HepG2 (cell line): ENCODE measurements at regions not wholly inside any gene's neighbourhood (a gene's known extent, or its start where the extent isn't known, plus 50 kb on each side); places are given as distances from the start of the nearest gene placed in this dataset.

Experiments
- ATAC-seq: fragments of 200-7000 bp; cut with Tn5 transposase; 3 replicates; pipeline ENCODE4 v1.9.1; 2020; ENCODE audit warnings: mild to moderate bottlenecking, moderate library complexity
- BruUV-seq: library from RNA; stranded (reverse); fragments of 400-500 nt; replicated peaks from 2 replicates; lab custom pipeline; 2021; lab: Mats Ljungman, UMichigan
- CTCF ChIA-PET: fragments of 300-600 bp; formaldehyde crosslinking; extraction: SDS; loops from one replicate; lab custom pipeline; 2021; ENCODE audit warnings: low total read pairs, inconsistent platforms, low intra/inter-chr PET ratio; lab: Yijun Ruan, JAX
- POLR2A ChIA-PET: fragments of 350-600 bp; sonication (Branson Sonifier 250); formaldehyde crosslinking; loops from one replicate; lab custom pipeline; 2020; ENCODE audit warnings: antibody characterized with exemption, inconsistent platforms; lab: Yijun Ruan, JAX
- DNase-seq: peaks from one replicate; pipeline ENCODE4 v3.0.0-alpha.2; 2015; ENCODE audit warnings: low spot score
- FAIRE-seq: peaks from 3 replicates; lab custom pipeline; 2011; peaks lifted over from hg19 to GRCh38; lab: Jason Lieb, UNC
- H2AFZ ChIP-seq: one replicate; pipeline ENCODE4 v1.6.1; 2011; ENCODE audit warnings: low read length, inconsistent platforms
- H3K27ac ChIP-seq: fragments of 300-600 bp; 3 replicates; pipeline ENCODE4 v1.8.0; 2011; ENCODE audit warnings: mixed run types, mild to moderate bottlenecking, mixed read lengths, low read length, inconsistent platforms; ENCODE audit not compliant: insufficient read depth; ENCODE audit errors: extremely low read length
- H3K27me3 ChIP-seq, 2 experiments: fragments of 200-600 bp in 1 of 2; 2 replicates in 1 of 2; 3 replicates in 1 of 2; pipeline versions ENCODE4 v1.6.0 to v1.8.0; 2011; ENCODE audit warnings: low read length in 2 of 2, mild to moderate bottlenecking in 2 of 2, moderate library complexity in 2 of 2, inconsistent platforms in 1 of 2; ENCODE audit not compliant: insufficient read depth in 2 of 2, control insufficient read depth in 1 of 2
- H3K36me3 ChIP-seq, 2 experiments: fragments of 200-600 bp in 1 of 2; replicated peaks in 1 of 2; 2 replicates in 1 of 2; 3 replicates in 1 of 2; pipeline versions ENCODE4 v1.5.1 to v1.8.0; 2011; ENCODE audit warnings: low read length in 2 of 2, inconsistent platforms in 1 of 2; ENCODE audit not compliant: insufficient read depth in 2 of 2, control insufficient read depth in 1 of 2
- H3K4me1 ChIP-seq: 2 replicates; pipeline ENCODE4 v1.5.1; 2012; ENCODE audit warnings: low read length, inconsistent platforms; ENCODE audit not compliant: insufficient read depth
- H3K4me2 ChIP-seq: 2 replicates; pipeline ENCODE4 v1.6.0; 2011; ENCODE audit warnings: low read depth, low read length, inconsistent platforms
- H3K4me3 ChIP-seq, 3 experiments: fragments of 200-600 bp in 1 of 3; sonication (generic), shearing (Covaris generic) in 1 of 3; replicated peaks in 1 of 3; 2 replicates each; pipeline ENCODE4 v1.5.1; 2011 to 2016; ENCODE audit warnings: low read length in 3 of 3, inconsistent platforms in 2 of 3, low read depth in 2 of 3, mild to moderate bottlenecking in 2 of 3, control low read depth in 1 of 3, mixed read lengths in 1 of 3; ENCODE audit not compliant: insufficient read depth in 1 of 3
- H3K79me2 ChIP-seq: one replicate; pipeline ENCODE4 v1.6.1; 2011; ENCODE audit warnings: low read length, inconsistent platforms; ENCODE audit not compliant: insufficient read depth
- H3K9ac ChIP-seq: 2 replicates; pipeline ENCODE4 v1.6.0; 2011; ENCODE audit warnings: mild to moderate bottlenecking, low read depth, low read length, inconsistent platforms; ENCODE audit not compliant: insufficient read depth
- H3K9me3 ChIP-seq: 2 replicates; pipeline ENCODE4 v1.5.1; 2012; ENCODE audit warnings: mild to moderate bottlenecking, low read length
- H4K20me1 ChIP-seq: 2 replicates; pipeline ENCODE4 v1.6.0; 2011; ENCODE audit warnings: inconsistent platforms, mild to moderate bottlenecking, low read length, moderate library complexity; ENCODE audit not compliant: insufficient read depth
- EZH2 ChIP-seq: conservative IDR thresholded peaks from 2 replicates; pipeline ENCODE4 v1.6.1; 2012; ENCODE audit warnings: mild to moderate bottlenecking, low read depth, low read length, moderate library complexity
- KDM5B ChIP-seq: sonication (generic); formaldehyde crosslinking; IDR thresholded peaks from 2 replicates; pipeline ENCODE4 v1.4.0; 2020; ENCODE audit warnings: missing genetic modification reagents, mild to moderate bottlenecking, borderline replicate concordance
- PCBP1 ChIP-seq: fragments of 200-400 bp; formaldehyde crosslinking; IDR thresholded peaks from 2 replicates; pipeline ENCODE4 v1.6.1; 2017; ENCODE audit warnings: mild to moderate bottlenecking, low read depth, low read length, borderline replicate concordance
- ZNF180 ChIP-seq: sonication (generic); formaldehyde crosslinking; IDR thresholded peaks from 2 replicates; pipeline ENCODE4 v1.4.0; 2020; ENCODE audit warnings: low read depth, missing genetic modification reagents, borderline replicate concordance
- ZNF260 ChIP-seq: sonication (generic); formaldehyde crosslinking; IDR thresholded peaks from 2 replicates; pipeline ENCODE4 v1.4.0; 2020; ENCODE audit warnings: missing genetic modification reagents, low read depth, mild to moderate bottlenecking, borderline replicate concordance
- ZNF556 ChIP-seq: sonication (generic); formaldehyde crosslinking; IDR thresholded peaks from 2 replicates; pipeline ENCODE4 v1.4.0; 2020; ENCODE audit warnings: mild to moderate bottlenecking, missing genetic modification reagents, borderline replicate concordance
- WGBS: methylation state at CpG from one replicate; pipeline ENCODE4 v1.1.6; 2017; ENCODE audit warnings: low lambda C conversion rate; 5-methylcytosine and 5-hydroxymethylcytosine counted together
- in situ Hi-C: cut with HindIII; loops from 2 replicates; pipeline ENCODE4 v1.10.0; 2017; ENCODE audit warnings: low pct_unique_long_range_greater_than_20kb; ENCODE audit not compliant: extremely low pct_ligation_motif_present
- intact Hi-C: fragments of 100-400 bp; cut with micrococcal nuclease; formaldehyde crosslinking; loops from one replicate; pipeline ENCODE4 v1.10.0; 2022; ENCODE audit not compliant: unreplicated experiment
- TF ChIP-seq, protein P1 (sequence below): sonication (generic); formaldehyde crosslinking; IDR thresholded peaks from 2 replicates; pipeline ENCODE4 v1.4.0; 2020; ENCODE audit warnings: missing genetic modification reagents, mild to moderate bottlenecking, borderline replicate concordance
- TF ChIP-seq, protein P2 (sequence below): sonication (generic); formaldehyde crosslinking; IDR thresholded peaks from 2 replicates; pipeline ENCODE4 v1.4.0; 2020; ENCODE audit warnings: mild to moderate bottlenecking, missing genetic modification reagents

DNA sequence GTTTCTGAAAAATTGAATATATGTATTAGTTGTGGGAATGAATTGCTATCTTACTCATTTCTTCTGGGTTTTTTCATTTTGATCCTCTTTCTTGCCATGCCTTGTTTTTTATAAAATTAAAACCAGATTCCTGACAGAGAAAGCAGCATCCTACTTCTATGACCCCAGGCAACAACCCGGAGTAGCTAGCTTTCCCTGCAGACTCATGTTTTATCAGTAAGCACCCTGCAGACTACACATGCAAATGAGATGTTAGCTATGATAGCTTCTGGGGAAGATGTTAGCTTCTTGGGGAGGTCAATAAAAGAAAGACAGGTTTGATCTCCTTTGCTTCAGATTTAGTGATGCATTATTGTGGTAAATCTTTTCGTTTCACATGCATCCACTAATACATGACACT lies 1598.6 kb downstream of the SLITRK5 start (continued):
- TF ChIP-seq ZNF180 = no peak

DNA sequence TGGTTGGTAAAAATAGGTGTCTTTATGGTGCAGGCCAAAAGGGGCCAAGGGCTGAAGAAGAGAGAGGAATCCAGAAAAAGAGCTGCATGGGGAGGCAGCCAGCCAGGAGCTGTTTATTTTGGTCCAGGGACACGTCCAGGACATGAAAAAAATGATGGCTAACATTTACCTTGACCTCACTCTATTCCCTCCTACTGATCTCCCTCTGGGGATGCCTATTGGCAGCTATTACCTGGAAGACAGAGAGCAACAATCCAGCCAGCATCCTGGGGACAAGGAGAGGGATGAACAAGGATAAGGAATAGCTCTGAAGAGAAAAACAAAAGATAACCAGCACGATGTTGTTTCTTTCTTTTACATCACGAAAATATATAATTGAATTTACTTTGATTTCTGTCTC lies 1599.6 kb downstream of the SLITRK5 start:
- Histone ChIP-seq H4K20me1 (no peaks in the 10 kb centered on the region), H3K27ac (no peak overlapping the region), H3K9me3 (no peaks in the 10 kb centered on the region; the same call in 1 of the 2 replicates), H3K9ac (no peak overlapping the region), H3K4me3 (no peak overlapping the region), H3K4me2 (no peak overlapping the region), H2AFZ (no peak overlapping the region), H3K4me1 (no peaks in the 10 kb centered on the region), H3K27me3 (no peaks in the 10 kb centered on the region), H3K79me2 (no peaks in the 10 kb centered on the region), H3K36me3 (no peaks in the 10 kb centered on the region)
- POLR2A ChIA-PET = no interaction called here
- DNase-seq (no peak), FAIRE-seq (no peak), ATAC-seq (no peak)
- no peak for TF ChIP-seq ZNF260 (CRISPR knock-in tag)
- no peak for TF ChIP-seq PCBP1
- TF ChIP-seq, protein P1, sequence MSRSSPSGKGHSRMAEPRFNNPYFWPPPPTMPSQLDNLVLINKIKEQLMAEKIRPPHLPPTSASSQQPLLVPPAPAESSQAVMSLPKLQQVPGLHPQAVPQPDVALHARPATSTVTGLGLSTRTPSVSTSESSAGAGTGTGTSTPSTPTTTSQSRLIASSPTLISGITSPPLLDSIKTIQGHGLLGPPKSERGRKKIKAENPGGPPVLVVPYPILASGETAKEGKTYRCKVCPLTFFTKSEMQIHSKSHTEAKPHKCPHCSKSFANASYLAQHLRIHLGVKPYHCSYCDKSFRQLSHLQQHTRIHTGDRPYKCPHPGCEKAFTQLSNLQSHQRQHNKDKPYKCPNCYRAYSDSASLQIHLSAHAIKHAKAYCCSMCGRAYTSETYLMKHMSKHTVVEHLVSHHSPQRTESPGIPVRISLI (CRISPR knock-in tag) = no peak
- TF ChIP-seq, protein P2, sequence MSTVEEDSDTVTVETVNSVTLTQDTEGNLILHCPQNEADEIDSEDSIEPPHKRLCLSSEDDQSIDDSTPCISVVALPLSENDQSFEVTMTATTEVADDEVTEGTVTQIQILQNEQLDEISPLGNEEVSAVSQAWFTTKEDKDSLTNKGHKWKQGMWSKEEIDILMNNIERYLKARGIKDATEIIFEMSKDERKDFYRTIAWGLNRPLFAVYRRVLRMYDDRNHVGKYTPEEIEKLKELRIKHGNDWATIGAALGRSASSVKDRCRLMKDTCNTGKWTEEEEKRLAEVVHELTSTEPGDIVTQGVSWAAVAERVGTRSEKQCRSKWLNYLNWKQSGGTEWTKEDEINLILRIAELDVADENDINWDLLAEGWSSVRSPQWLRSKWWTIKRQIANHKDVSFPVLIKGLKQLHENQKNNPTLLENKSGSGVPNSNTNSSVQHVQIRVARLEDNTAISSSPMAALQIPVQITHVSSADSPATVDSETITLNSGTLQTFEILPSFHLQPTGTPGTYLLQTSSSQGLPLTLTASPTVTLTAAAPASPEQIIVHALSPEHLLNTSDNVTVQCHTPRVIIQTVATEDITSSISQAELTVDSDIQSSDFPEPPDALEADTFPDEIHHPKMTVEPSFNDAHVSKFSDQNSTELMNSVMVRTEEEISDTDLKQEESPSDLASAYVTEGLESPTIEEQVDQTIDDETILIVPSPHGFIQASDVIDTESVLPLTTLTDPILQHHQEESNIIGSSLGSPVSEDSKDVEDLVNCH (CRISPR knock-in tag) = no peak
- TF ChIP-seq KDM5B (CRISPR knock-in tag) = no peak
- TF ChIP-seq ZNF556 (CRISPR knock-in tag) = no peak
- TF ChIP-seq EZH2 = no peak
- WGBS = 2% methylated on average over 3 of the region's 3 CpGs
- CTCF ChIA-PET = no interaction called here
- in situ Hi-C loops (no loop called here), intact Hi-C loops (no loop called here)
- no TSS peak for BruUV-seq
